Natural killer cell (primary cell): ENCODE measurements at regions not wholly inside any gene's neighbourhood (a gene's known extent, or its start where the extent isn't known, plus 50 kb on each side); places are given as distances from the start of the nearest gene placed in this dataset.

ENCODE experiments used
- ATAC-seq, 3 donors: fragments of 150-1000 bp in 2 of 3; fragments of 200-7000 bp in 1 of 3; cut with Tn5 transposase; 1 replicate in 1 of 3; 2 replicates in 2 of 3; pipeline ENCODE4 v1.10.0; 2021; ENCODE audit warnings: mild to moderate bottlenecking in 2 of 3, moderate library complexity in 2 of 3
- DNase-seq, 2 donors: peaks; one replicate each; pipeline versions ENCODE4 v3.0.0 to v3.0.0-alpha.2; 2013 to 2021; ENCODE audit warnings: mixed read lengths in 1 of 2
- H3K27ac ChIP-seq: one replicate; pipeline ENCODE4 v1.5.1; 2013; ENCODE audit warnings: mild to moderate bottlenecking, low read length
- H3K27me3 ChIP-seq: one replicate; pipeline ENCODE4 v1.6.1; 2013; ENCODE audit warnings: low read length; ENCODE audit not compliant: control insufficient read depth, insufficient read depth
- H3K36me3 ChIP-seq: one replicate; pipeline ENCODE4 v1.6.1; 2013; ENCODE audit warnings: low read length; ENCODE audit not compliant: control insufficient read depth, insufficient read depth
- H3K4me1 ChIP-seq: one replicate; pipeline ENCODE4 v1.6.1; 2013; ENCODE audit warnings: low read length; ENCODE audit not compliant: control insufficient read depth, insufficient read depth
- H3K4me3 ChIP-seq: one replicate; pipeline ENCODE4 v1.5.1; 2013; ENCODE audit warnings: low read length
- H3K9me3 ChIP-seq: one replicate; pipeline ENCODE4 v1.6.1; 2013; ENCODE audit warnings: low read length; ENCODE audit not compliant: control insufficient read depth, insufficient read depth
- H3K27ac Mint-ChIP-seq, 2 donors: one replicate each; pipeline ENCODE4 v1.8.0; 2022; ENCODE audit warnings: mild to moderate bottlenecking in 2 of 2, mixed read lengths in 2 of 2, moderate library complexity in 1 of 2
- H3K27me3 Mint-ChIP-seq, 2 donors: one replicate each; pipeline ENCODE4 v1.8.0; 2022; ENCODE audit warnings: low read depth in 2 of 2, mixed read lengths in 2 of 2
- H3K36me3 Mint-ChIP-seq: one replicate; pipeline ENCODE4 v1.8.0; 2022; ENCODE audit warnings: mixed read lengths
- H3K4me1 Mint-ChIP-seq, 2 donors: one replicate each; pipeline ENCODE4 v1.8.0; 2022; ENCODE audit warnings: mixed read lengths in 2 of 2
- H3K4me3 Mint-ChIP-seq: one replicate; pipeline ENCODE4 v1.8.0; 2022; ENCODE audit warnings: mild to moderate bottlenecking, moderate library complexity, mixed read lengths
- H3K9me3 Mint-ChIP-seq, 2 donors: one replicate each; pipeline ENCODE4 v1.8.0; 2022; ENCODE audit warnings: mixed read lengths in 2 of 2
- CTCF ChIP-seq: fragments of 200-600 bp; IDR thresholded peaks from one replicate; pipeline ENCODE4 v1.8.0; 2022; ENCODE audit warnings: antibody characterized with exemption
- WGBS: methylation state at CpG from one replicate; pipeline ENCODE4 v1.1.7; 2013; ENCODE audit warnings: missing lambda C conversion rate; ENCODE audit not compliant: insufficient coverage; 5-methylcytosine and 5-hydroxymethylcytosine counted together
- intact Hi-C: fragments of 100-400 bp; cut with micrococcal nuclease; formaldehyde crosslinking; loops from one replicate; pipeline ENCODE4 v1.14.2; 2022

GRCh38 chr5:56715986-56716385 is 99.4 kb upstream of the MAP3K1 start:
- DNase-seq (no peak), ATAC-seq (no peak)
- Histone ChIP-seq H3K4me1 (no peaks in the 10 kb centered on the region), H3K4me3 (no peak overlapping the region), H3K27me3 (no peaks in the 10 kb centered on the region), H3K27ac (no peak overlapping the region), H3K36me3 (no peaks in the 10 kb centered on the region), H3K9me3 (no peaks in the 10 kb centered on the region)
- Mint-ChIP-seq H3K9me3 (no peaks in the 10 kb centered on the region), H3K27ac (no peak overlapping the region), H3K4me1 (no peaks in the 10 kb centered on the region), H3K36me3 (no peaks in the 10 kb centered on the region), H3K4me3 (no peak overlapping the region), H3K27me3 (peaks cover 0 to 12% of the 10 kb centered on the region in 2 donors)
- no peak for TF ChIP-seq CTCF
- 93% methylated on average over 3 of the region's 3 CpGs for WGBS
- intact Hi-C loops: no loop called here

GRCh38 chr5:56712895-56713591 is 102.3 kb upstream of the MAP3K1 start:
- Mint-ChIP-seq H3K27me3 (peaks cover 0 to 2% of the 10 kb centered on the region in 2 donors), H3K4me1 (no peaks in the 10 kb centered on the region), H3K4me3 (no peak overlapping the region), H3K9me3 (no peaks in the 10 kb centered on the region), H3K36me3 (no peaks in the 10 kb centered on the region), H3K27ac (no peak overlapping the region)
- WGBS: no CpG with 5 or more reads among the region's 5 CpGs
- Histone ChIP-seq H3K27ac (no peak overlapping the region), H3K36me3 (no peaks in the 10 kb centered on the region), H3K4me3 (no peak overlapping the region), H3K9me3 (no peaks in the 10 kb centered on the region), H3K4me1 (no peaks in the 10 kb centered on the region), H3K27me3 (no peaks in the 10 kb centered on the region)
- no peak for TF ChIP-seq CTCF
- no peak for ATAC-seq
- intact Hi-C loops: no loop called here
- DNase-seq: no peak

GRCh38 chr5:56710826-56711590 is 104.3 kb upstream of the MAP3K1 start:
- no peak overlapping the region for H3K27ac Mint-ChIP-seq
- H3K9me3 Mint-ChIP-seq: no peaks in the 10 kb centered on the region
- Histone ChIP-seq H3K4me1 (no peaks in the 10 kb centered on the region), H3K27me3 (no peaks in the 10 kb centered on the region), H3K9me3 (no peaks in the 10 kb centered on the region), H3K27ac (no peak overlapping the region), H3K36me3 (no peaks in the 10 kb centered on the region), H3K4me3 (no peak overlapping the region)
- WGBS: 100% methylated on average over 1 of the region's 3 CpGs
- ATAC-seq: no peak
- peaks cover 0 to 2% of the 10 kb centered on the region in 2 donors for H3K27me3 Mint-ChIP-seq
- no peaks in the 10 kb centered on the region for H3K4me1 Mint-ChIP-seq
- no peak overlapping the region for H3K4me3 Mint-ChIP-seq
- no peaks in the 10 kb centered on the region for H3K36me3 Mint-ChIP-seq
- no peak for DNase-seq
- no peak for TF ChIP-seq CTCF
- intact Hi-C loops: no loop called here
